CD14-positive monocyte (primary cell): ENCODE measurements at regions not wholly inside any gene's neighbourhood (a gene's known extent, or its start where the extent isn't known, plus 50 kb on each side); places are given as distances from the start of the nearest gene placed in this dataset.

Source experiments
- DNase-seq, 3 donors: peaks; one replicate each; pipeline ENCODE4 v3.0.0-alpha.2; 2011 to 2022
- H2AFZ ChIP-seq: 2 replicates; pipeline ENCODE4 v1.6.0; 2012; ENCODE audit warnings: mild to moderate bottlenecking, low read depth, low read length, inconsistent platforms; ENCODE audit not compliant: insufficient read depth, poor library complexity, severe bottlenecking
- H3K27ac ChIP-seq, 2 donors: 1 replicate in 1 of 2; 2 replicates in 1 of 2; pipeline ENCODE4 v1.5.1; 2012 to 2013; ENCODE audit warnings: low read length in 2 of 2, control low read depth in 1 of 2, inconsistent platforms in 1 of 2, low read depth in 1 of 2, mild to moderate bottlenecking in 1 of 2
- H3K27me3 ChIP-seq, 2 donors: one replicate each; pipeline versions ENCODE4 v1.6.0 to v1.6.1; 2011 to 2013; ENCODE audit warnings: low read length in 2 of 2; ENCODE audit not compliant: control insufficient read depth in 2 of 2, insufficient read depth in 2 of 2
- H3K36me3 ChIP-seq, 2 donors: replicated peaks in 1 of 2; 1 replicate in 1 of 2; 2 replicates in 1 of 2; pipeline versions ENCODE4 v1.5.1 to v1.6.1; 2012 to 2013; ENCODE audit warnings: low read length in 2 of 2, control low read depth in 1 of 2, inconsistent platforms in 1 of 2, mild to moderate bottlenecking in 1 of 2; ENCODE audit not compliant: insufficient read depth in 2 of 2, control insufficient read depth in 1 of 2
- H3K4me1 ChIP-seq, 2 donors: 1 replicate in 1 of 2; 2 replicates in 1 of 2; pipeline versions ENCODE4 v1.5.1 to v1.6.1; 2012 to 2013; ENCODE audit warnings: low read length in 2 of 2, control low read depth in 1 of 2, inconsistent platforms in 1 of 2, mild to moderate bottlenecking in 1 of 2, moderate library complexity in 1 of 2; ENCODE audit not compliant: insufficient read depth in 2 of 2, control insufficient read depth in 1 of 2
- H3K4me2 ChIP-seq: replicated peaks from 2 replicates; pipeline ENCODE3; 2012; ENCODE audit warnings: low read length, moderate library complexity, mild to moderate bottlenecking; ENCODE audit not compliant: poor library complexity, severe bottlenecking; ENCODE audit errors: extremely low read depth
- H3K4me3 ChIP-seq, 3 experiments: fragments of 200-600 bp in 1 of 3; sonication (generic) in 1 of 3; replicated peaks in 1 of 3; 1 replicate in 2 of 3; 2 replicates in 1 of 3; pipeline ENCODE4 v1.5.1; 2011 to 2013; ENCODE audit warnings: low read length in 3 of 3, mild to moderate bottlenecking in 3 of 3, control low read depth in 2 of 3, low read depth in 2 of 3, inconsistent platforms in 1 of 3, moderate library complexity in 1 of 3
- H3K79me2 ChIP-seq: 2 replicates; pipeline ENCODE4 v1.6.0; 2012; ENCODE audit warnings: mild to moderate bottlenecking, control low read depth, inconsistent platforms, low read length, moderate library complexity; ENCODE audit not compliant: insufficient read depth
- H3K9ac ChIP-seq: 2 replicates; pipeline ENCODE4 v1.6.0; 2017; ENCODE audit warnings: low read length, mild to moderate bottlenecking; ENCODE audit not compliant: insufficient read depth, poor library complexity, severe bottlenecking
- H3K9me3 ChIP-seq, 2 donors: replicated peaks in 1 of 2; 1 replicate in 1 of 2; 2 replicates in 1 of 2; pipeline versions ENCODE4 v1.5.1 to v1.6.1; 2012 to 2013; ENCODE audit warnings: low read length in 2 of 2, control low read depth in 1 of 2; ENCODE audit not compliant: control insufficient read depth in 1 of 2, insufficient read depth in 1 of 2
- H4K20me1 ChIP-seq: 2 replicates; pipeline ENCODE4 v1.6.0; 2012; ENCODE audit warnings: mild to moderate bottlenecking, low read length, control low read depth, moderate library complexity; ENCODE audit not compliant: insufficient read depth
- H3K27ac Mint-ChIP-seq, 7 donors: one replicate each; pipeline ENCODE4 v1.8.0; 2020; ENCODE audit warnings: mild to moderate bottlenecking in 7 of 7, mixed read lengths in 7 of 7, moderate library complexity in 6 of 7, inconsistent platforms in 2 of 7
- H3K27me3 Mint-ChIP-seq, 3 donors: one replicate each; pipeline ENCODE4 v1.8.0; 2021 to 2022; ENCODE audit warnings: low read depth in 3 of 3, mild to moderate bottlenecking in 3 of 3, mixed read lengths in 3 of 3, moderate library complexity in 3 of 3, inconsistent platforms in 1 of 3
- H3K36me3 Mint-ChIP-seq, 2 donors: one replicate each; pipeline ENCODE4 v1.8.0; 2020; ENCODE audit warnings: mixed read lengths in 2 of 2, inconsistent platforms in 1 of 2, mild to moderate bottlenecking in 1 of 2
- H3K4me1 Mint-ChIP-seq: one replicate; pipeline ENCODE4 v1.8.0; 2020; ENCODE audit warnings: mild to moderate bottlenecking, mixed read lengths
- H3K4me3 Mint-ChIP-seq, 2 donors: one replicate each; pipeline ENCODE4 v1.8.0; 2020; ENCODE audit warnings: mild to moderate bottlenecking in 2 of 2, mixed read lengths in 2 of 2, moderate library complexity in 1 of 2
- H3K9me3 Mint-ChIP-seq, 7 donors: one replicate each; pipeline ENCODE4 v1.8.0; 2020 to 2022; ENCODE audit warnings: mixed read lengths in 7 of 7, mild to moderate bottlenecking in 6 of 7, moderate library complexity in 6 of 7, inconsistent platforms in 2 of 7
- CTCF ChIP-seq: fragments of 200-600 bp; IDR thresholded peaks from one replicate; pipeline ENCODE4 v1.8.0; 2022; ENCODE audit warnings: antibody characterized with exemption, mild to moderate bottlenecking
- WGBS: methylation state at CpG from one replicate; pipeline ENCODE4 v1.1.5; 2013; ENCODE audit warnings: missing lambda C conversion rate; ENCODE audit not compliant: insufficient coverage; 5-methylcytosine and 5-hydroxymethylcytosine counted together
- intact Hi-C, 2 donors: fragments of 100-400 bp; cut with micrococcal nuclease; formaldehyde crosslinking; loops; one replicate each; pipeline versions ENCODE4 v1.15.0 to v1.15.1; 2023

GRCh38 chr5:110329955-110330525 is 396.4 kb downstream of the TMEM232 start:
- Mint-ChIP-seq H3K27me3 (no peaks in the 10 kb centered on the region), H3K4me1 (no peaks in the 10 kb centered on the region), H3K9me3 (peaks cover 0 to 3% (median 2%) of the 10 kb centered on the region in 7 donors), H3K36me3 (no peaks in the 10 kb centered on the region), H3K27ac (no peak overlapping the region), H3K4me3 (no peak overlapping the region)
- DNase-seq = no peak
- no peaks in the 10 kb centered on the region for H3K4me1 ChIP-seq
- no peak overlapping the region for H2AFZ ChIP-seq
- no peaks in the 10 kb centered on the region for H3K79me2 ChIP-seq
- H4K20me1 ChIP-seq = no peaks in the 10 kb centered on the region
- H3K4me3 ChIP-seq = no peak overlapping the region
- intact Hi-C loops = no loop called here
- no peak overlapping the region for H3K27ac ChIP-seq
- no peak overlapping the region for H3K4me2 ChIP-seq
- H3K9me3 ChIP-seq = no peaks in the 10 kb centered on the region
- H3K27me3 ChIP-seq = no peaks in the 10 kb centered on the region
- TF ChIP-seq CTCF = no peak
- 20% methylated on average over 1 of the region's 5 CpGs for WGBS
- H3K9ac ChIP-seq = no peak overlapping the region
- no peaks in the 10 kb centered on the region for H3K36me3 ChIP-seq

- no peak for TF ChIP-seq CTCF
- Mint-ChIP-seq H3K4me3 (no peak overlapping the region), H3K9me3 (peaks cover 0 to 3% (median 0%) of the 10 kb centered on the region in 7 donors), H3K36me3 (no peaks in the 10 kb centered on the region), H3K27me3 (no peaks in the 10 kb centered on the region), H3K27ac (no peak overlapping the region), H3K4me1 (no peaks in the 10 kb centered on the region)
- no peaks in the 10 kb centered on the region for H3K9me3 ChIP-seq
- no peaks in the 10 kb centered on the region for H3K79me2 ChIP-seq
- 75% methylated on average over 4 of the region's 4 CpGs for WGBS
- no peak overlapping the region for H2AFZ ChIP-seq
- no peaks in the 10 kb centered on the region for H3K36me3 ChIP-seq
- no peaks in the 10 kb centered on the region for H4K20me1 ChIP-seq
- H3K27ac ChIP-seq = no peak overlapping the region
- no peaks in the 10 kb centered on the region for H3K27me3 ChIP-seq
- no peak overlapping the region for H3K4me3 ChIP-seq
- H3K4me1 ChIP-seq = no peaks in the 10 kb centered on the region
- intact Hi-C loops = no loop called here
- no peak overlapping the region for H3K9ac ChIP-seq
- no peak overlapping the region for H3K4me2 ChIP-seq
- DNase-seq = no peak
Observed at GRCh38 chr5:110333384-110333783, 393.1 kb downstream of the TMEM232 start.
